ENCODE measurements at regions not wholly inside any gene's neighbourhood (a gene's known extent, or its start where the extent isn't known, plus 50 kb on each side); places are given as distances from the start of the nearest gene placed in this dataset.
"Not testable (repeated sequence)": the region's sequence is repeated elsewhere in the genome, so short reads cannot be mapped to it uniquely, and the experiment has no call there.

DNA sequence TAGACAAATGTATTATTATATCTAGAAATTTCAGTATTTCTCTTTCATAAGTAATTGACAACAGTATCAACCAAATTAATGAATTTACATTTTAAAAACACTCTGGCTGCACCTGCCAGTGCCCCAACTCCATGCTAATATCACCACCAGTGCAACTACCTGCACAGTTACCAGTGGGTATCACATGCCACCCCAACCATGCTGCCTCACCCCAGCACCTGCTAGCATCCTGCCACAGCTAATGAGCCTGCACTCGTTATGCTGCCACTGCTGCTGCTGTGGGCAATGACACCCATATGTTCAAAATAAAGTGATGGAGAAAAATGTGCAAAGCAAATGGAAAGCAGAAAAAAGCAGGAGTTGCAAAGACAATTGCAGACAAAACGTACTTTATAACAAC is 855.9 kb upstream of the MANEA start:
- Histone ChIP-seq H3K4me3 (ENCODE audit: low read depth, low read length) (no peak overlapping the region), H3K36me3 (no peaks in the 10 kb centered on the region), H3K27me3 (no peaks in the 10 kb centered on the region), H3K9me3 (no peaks in the 10 kb centered on the region), H3K4me1 (no peaks in the 10 kb centered on the region)
- TF ChIP-seq, protein P1, sequence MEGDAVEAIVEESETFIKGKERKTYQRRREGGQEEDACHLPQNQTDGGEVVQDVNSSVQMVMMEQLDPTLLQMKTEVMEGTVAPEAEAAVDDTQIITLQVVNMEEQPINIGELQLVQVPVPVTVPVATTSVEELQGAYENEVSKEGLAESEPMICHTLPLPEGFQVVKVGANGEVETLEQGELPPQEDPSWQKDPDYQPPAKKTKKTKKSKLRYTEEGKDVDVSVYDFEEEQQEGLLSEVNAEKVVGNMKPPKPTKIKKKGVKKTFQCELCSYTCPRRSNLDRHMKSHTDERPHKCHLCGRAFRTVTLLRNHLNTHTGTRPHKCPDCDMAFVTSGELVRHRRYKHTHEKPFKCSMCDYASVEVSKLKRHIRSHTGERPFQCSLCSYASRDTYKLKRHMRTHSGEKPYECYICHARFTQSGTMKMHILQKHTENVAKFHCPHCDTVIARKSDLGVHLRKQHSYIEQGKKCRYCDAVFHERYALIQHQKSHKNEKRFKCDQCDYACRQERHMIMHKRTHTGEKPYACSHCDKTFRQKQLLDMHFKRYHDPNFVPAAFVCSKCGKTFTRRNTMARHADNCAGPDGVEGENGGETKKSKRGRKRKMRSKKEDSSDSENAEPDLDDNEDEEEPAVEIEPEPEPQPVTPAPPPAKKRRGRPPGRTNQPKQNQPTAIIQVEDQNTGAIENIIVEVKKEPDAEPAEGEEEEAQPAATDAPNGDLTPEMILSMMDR (IDR thresholded peaks at IDR 0.05; ENCODE audit: low read depth, low read length), result no peak
- DNase-seq, result no peak

DNA sequence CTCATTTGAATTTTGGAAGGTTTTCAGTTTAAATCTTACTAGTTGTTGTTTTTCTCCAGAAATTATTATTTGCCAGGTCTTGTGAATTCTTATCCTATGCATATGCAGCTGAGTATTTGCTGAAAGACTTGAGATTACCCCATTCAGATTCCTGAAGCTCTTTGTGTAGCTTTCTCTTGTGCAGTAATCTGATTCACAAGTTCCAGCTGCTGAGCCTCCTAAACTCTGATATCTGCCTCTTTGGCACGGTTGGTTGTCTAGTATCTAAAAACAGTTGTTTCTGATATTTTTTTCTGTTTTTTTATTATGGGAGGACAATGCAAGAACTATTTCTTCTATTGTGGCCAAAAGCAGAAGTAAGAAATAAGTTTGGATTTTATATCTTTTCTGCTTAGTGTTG is 863.9 kb upstream of the MANEA start:
- Histone ChIP-seq H3K4me1 (no peaks in the 10 kb centered on the region), H3K4me3 (ENCODE audit: low read depth, low read length) (no peak overlapping the region), H3K36me3 (no peaks in the 10 kb centered on the region), H3K9me3 (no peaks in the 10 kb centered on the region), H3K27me3 (no peaks in the 10 kb centered on the region)
- DNase-seq, result no peak
- TF ChIP-seq, protein P1 (IDR thresholded peaks at IDR 0.05; ENCODE audit: low read depth, low read length), result no peak

DNA sequence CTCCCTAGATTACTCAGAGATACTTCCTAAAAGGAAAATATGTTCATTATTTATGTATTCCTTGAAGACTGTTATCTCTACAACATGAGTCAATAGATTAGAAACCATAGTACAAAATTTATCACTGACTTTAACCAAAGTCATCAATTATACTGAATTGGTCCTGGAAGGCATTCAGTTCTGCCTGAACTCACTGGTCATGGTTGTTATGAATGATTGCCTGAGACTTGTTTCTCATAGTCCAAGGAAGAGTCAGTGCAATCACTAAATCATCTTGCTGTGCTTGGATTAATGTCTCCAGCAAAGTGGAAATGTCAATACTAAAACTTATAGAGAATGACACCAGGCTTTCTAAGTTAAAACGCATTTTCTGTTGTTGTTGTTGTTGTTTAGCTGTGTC is 878.6 kb upstream of the MANEA start:
- Histone ChIP-seq H3K36me3 (no peaks in the 10 kb centered on the region), H3K4me1 (no peaks in the 10 kb centered on the region), H3K4me3 (ENCODE audit: low read depth, low read length) (no peak overlapping the region), H3K27me3 (no peaks in the 10 kb centered on the region), H3K9me3 (no peaks in the 10 kb centered on the region)
- DNase-seq, result no peak
- TF ChIP-seq, protein P1 (IDR thresholded peaks at IDR 0.05; ENCODE audit: low read depth, low read length), result no peak

DNA sequence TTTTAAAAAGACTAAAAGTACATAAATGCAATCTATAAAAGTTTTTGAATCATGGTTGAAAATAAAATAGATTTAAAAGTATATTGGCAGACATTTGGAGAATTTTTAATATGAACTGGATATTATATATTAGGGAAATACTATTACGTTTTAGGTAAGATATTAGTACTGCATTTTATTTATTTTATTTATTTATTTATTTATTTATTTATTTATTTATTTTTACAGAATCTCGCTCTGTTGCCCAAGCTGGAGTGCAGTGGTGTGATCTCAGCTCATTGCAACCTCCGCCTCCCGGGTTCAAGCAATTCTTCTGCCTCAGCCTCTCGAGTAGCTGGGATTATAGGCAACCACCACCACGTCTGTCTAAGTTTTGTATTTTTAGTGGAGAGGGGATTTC is 890.1 kb upstream of the MANEA start:
- not testable (repeated sequence) for H3K4me3 ChIP-seq (ENCODE audit: low read depth, low read length); H3K9me3 ChIP-seq; H3K4me1 ChIP-seq; H3K27me3 ChIP-seq; H3K36me3 ChIP-seq; DNase-seq

DNA sequence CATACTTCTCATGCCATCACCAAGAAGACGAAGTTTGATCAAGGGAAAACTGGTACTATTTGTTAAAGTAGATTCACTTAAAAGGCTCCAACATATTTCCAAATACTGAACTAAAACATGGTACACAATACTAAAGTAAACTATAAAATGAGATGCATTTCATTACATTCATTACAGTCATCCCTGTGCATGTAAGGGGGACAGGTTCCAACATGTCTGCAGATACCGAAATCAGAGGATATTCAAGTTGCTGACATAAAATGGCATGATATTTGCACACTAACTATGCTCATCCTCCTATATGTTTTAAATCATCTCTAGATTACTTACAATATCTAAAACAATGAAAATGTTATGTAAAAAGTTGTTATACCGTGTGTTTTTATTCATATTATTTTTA is 893.9 kb upstream of the MANEA start:
- H3K27me3 ChIP-seq, result no peaks in the 10 kb centered on the region
- no peaks in the 10 kb centered on the region for H3K36me3 ChIP-seq
- no peaks in the 10 kb centered on the region for H3K9me3 ChIP-seq
- TF ChIP-seq, protein P1 (IDR thresholded peaks at IDR 0.05; ENCODE audit: low read depth, low read length), result no peak
- no peak overlapping the region for H3K4me3 ChIP-seq (ENCODE audit: low read depth, low read length)
- DNase-seq, result no peak
- H3K4me1 ChIP-seq, result no peaks in the 10 kb centered on the region

DNA sequence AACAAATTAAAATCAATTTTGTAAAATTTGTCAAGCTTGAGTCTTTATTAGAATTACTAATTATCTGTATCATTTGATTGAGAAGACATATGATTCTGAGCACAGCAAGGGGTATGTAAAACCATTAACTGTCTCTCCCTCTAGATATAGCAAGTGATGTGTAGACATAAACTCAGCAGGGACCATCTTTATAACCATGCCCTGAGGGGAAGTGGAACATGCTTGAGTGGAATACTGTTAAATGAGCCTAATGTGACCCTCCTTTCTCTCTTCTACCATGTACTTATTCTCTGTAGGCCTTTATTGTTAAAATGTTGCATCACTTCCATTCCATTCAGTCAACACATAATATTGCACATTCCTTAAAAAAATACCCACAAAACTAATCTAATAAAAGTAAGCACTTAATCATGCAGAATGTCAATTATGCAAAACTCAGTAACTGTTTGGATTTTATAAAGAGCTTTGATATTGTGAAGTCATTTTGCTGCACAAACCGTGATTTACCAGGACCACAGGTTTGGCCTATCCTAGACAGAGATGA is 896.6 kb upstream of the MANEA start:
- TF ChIP-seq, protein P1 (IDR thresholded peaks at IDR 0.05; ENCODE audit: low read depth, low read length), result no peak
- Histone ChIP-seq H3K4me3 (ENCODE audit: low read depth, low read length) (no peak overlapping the region), H3K27me3 (no peaks in the 10 kb centered on the region), H3K36me3 (no peaks in the 10 kb centered on the region), H3K4me1 (no peaks in the 10 kb centered on the region), H3K9me3 (no peaks in the 10 kb centered on the region)
- no peak for DNase-seq

DNA sequence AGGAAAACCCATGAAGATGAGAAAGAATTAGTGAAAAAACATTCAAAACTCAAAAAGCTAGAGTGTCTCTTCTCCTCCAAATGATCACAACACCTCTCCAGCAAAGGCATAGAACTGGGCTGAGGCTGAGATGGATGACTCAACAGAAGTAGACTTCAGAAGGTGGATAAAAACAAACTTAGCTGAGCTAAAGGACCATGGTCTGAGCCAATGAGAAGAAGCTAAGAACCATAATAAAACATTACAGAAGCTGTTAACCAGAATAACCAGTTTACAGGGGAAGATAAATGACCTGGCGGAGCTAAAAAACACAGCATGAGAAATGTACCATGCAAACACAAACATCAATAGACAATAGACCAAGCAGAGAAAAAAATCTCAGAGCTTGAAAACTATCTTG is 904.1 kb upstream of the MANEA start:
- Histone ChIP-seq H3K36me3 (no peaks in the 10 kb centered on the region), H3K4me3 (ENCODE audit: low read depth, low read length) (no peak overlapping the region), H3K4me1 (no peaks in the 10 kb centered on the region), H3K9me3 (no peaks in the 10 kb centered on the region), H3K27me3 (no peaks in the 10 kb centered on the region)
- no peak for DNase-seq
- TF ChIP-seq, protein P1 (IDR thresholded peaks at IDR 0.05; ENCODE audit: low read depth, low read length), result no peak

Measured in BE2C (cell line).